ENCODE measurements at regions not wholly inside any gene's neighbourhood (a gene's known extent, or its start where the extent isn't known, plus 50 kb on each side); places are given as distances from the start of the nearest gene placed in this dataset.

DNA sequence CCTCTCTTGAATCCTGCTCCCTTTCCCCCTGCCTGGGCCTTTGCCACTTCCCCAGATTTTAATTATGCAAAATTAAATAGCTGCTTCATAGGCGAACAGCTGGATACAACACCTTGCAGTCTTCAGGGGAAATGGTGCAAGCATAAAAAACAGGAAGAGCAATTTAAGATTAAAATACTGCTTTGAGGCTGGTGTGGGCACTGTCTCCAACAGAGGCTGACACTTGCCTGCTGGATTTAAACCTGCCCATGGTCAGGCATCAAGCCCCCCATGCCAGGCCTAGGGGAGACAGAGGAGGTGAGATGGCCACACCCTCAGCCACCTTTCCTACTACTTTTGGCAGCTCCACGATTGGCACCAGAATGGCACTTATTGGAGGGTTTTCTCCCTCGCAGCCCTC, 110.1 kb upstream of the DIO3 start:
- no peak for DNase-seq (ENCODE audit: low spot score)

DNA sequence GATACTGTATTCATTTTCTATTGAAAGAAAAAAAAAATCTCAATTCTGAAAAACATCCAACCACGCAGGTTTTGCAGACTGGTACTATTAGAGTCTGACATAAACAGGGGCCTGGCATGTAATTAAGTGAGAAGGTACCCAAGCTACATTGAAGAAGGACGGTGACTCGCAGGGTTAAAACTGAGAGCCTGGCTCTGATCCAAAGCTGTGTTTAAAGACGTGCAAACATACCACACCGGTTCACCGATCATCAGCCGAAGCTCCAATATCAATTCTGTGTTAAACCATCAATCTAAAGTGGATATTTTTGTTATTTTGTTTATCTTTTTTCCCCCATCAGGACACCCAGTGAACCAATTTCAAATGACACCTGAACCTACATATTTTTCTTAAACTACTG, 108.1 kb upstream of the DIO3 start:
- DNase-seq (ENCODE audit: low spot score): no peak

DNA sequence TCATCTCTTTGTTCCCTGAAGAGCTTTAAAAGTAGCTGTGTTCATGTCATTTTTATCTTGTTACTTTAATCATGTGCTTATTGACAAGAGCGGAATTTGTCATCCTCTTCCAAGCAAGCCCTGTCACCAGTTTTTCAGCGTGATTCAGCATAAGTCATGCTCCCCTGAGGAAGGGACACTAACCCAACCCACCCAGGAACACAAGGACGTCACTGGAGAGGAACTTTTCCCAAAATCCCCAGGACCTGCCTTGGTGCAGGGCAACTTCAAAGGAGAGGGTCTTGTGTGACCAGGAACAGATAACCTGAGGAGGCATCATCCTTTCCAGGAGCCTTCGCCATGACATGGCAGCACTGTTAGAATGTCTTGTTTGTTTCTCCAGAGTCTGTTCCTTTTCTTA, 107.1 kb upstream of the DIO3 start:
- DNase-seq (ENCODE audit: low spot score): no peak

DNA sequence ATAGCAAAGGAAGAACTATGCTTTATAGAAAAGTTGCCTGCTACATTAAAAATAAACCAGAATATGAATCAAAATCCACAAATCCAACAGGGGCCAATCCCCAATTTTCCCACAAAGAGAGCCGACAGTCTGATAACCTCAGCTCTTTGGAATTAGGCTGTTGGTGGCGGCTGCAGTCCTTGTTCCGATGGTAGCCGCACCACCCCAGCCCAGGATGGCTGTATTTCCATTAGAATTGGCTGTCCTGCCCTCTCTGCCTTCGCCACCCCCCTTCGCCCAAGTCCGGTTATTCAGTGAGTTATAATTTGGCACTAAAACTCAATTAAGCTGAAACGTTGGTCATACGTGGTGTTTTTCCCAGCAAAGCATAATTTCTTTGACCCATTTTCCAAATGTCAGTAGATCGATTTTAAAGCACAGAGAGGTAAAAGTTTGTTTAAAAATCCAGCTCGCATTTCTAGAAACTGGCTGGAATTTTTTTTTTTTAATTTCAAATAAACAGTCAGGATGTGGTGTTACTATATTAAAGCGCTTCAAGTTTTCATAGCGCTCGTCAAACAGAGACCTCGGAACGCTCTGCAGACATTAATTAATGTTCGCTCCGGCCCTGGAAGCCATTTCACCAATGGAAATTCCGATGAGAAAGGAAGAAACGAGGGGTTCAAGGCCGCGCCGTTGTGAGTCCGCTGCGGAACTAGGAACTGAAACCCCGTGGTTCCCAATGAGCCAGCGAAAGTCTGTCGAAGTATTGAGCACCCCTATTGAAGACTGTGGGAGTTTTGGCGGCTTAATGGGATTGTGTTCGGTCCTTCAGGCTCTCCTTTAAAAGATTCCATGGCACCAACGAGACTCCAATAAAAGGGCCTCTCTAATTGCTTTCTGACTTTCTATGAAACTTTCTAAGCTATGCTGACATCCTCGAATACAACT, 104.8 kb upstream of the DIO3 start:
- DNase-seq (ENCODE audit: low spot score): no peak

DNA sequence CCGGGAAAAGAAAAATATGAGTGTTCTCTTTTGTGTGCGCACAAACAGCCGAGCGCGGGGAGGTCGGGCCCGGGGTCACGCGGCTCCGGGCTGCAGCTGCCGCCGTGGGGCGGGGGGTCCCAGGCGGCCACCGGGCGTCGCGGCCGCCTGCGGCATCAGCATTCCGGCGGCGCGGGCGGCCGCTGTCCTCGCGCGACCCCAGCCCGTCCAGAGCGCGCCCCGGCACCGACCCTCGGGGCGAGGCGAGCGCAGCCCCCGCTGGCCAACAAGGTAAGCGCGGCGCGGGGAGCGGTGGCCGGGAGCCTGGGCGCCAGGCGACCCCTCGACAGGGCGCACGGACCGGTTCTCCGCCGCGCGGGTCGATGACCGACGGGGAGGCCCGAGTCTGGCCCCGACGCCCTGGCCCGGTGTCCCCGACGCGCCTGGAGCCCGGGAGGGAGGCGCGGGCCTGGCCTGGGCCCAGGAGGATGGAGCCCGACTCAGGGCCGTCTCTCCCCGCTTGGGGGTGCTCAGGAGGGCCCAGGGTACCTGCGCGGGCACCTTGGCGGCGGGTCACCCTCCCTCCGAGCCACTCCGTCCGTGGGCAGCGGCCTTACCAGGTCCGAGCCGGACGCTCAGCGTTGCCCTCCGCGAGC, 103.9 kb upstream of the DIO3 start:
- no peak for DNase-seq (ENCODE audit: low spot score)

DNA sequence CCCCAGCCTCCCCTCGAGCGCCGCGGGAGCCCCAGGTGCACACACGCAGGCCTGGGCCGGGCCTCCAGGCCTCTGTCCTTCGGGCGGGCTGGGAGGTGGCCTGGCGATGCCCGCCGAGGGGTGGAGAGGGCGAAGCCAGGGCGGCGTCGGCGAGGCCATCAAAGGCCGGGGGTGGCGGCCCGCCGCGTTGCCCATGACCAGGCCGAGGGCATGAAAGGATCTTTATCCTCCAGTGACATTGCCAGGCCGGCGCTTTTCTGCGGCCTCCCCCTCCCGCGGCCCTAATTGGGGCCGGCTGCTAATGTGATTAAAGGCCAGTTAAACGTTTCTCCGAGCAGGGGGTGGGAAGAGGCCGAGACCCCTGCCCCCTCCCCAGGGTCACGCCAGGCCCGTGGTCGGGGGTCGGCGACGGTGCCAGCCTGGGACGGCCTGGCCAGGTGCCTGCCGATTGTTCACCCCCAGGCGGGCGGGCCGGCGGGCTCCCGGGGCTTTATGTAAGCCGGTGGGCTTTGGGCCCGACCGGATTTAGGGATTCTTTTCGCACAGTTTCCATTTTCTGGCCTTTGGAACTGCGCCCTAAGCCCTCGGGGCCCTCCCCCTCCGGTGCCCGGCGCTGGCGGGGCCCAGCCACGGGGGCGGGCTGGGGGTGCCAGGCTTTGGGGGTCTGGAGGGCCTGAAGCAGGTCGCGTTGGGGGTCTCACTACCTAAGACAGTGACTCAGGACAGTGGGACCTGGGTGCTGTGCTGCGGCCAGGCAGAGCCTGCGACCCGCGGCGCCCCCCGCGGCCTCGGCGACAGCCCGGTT, 103.2 kb upstream of the DIO3 start:
- DNase-seq (ENCODE audit: low spot score): no peak

DNA sequence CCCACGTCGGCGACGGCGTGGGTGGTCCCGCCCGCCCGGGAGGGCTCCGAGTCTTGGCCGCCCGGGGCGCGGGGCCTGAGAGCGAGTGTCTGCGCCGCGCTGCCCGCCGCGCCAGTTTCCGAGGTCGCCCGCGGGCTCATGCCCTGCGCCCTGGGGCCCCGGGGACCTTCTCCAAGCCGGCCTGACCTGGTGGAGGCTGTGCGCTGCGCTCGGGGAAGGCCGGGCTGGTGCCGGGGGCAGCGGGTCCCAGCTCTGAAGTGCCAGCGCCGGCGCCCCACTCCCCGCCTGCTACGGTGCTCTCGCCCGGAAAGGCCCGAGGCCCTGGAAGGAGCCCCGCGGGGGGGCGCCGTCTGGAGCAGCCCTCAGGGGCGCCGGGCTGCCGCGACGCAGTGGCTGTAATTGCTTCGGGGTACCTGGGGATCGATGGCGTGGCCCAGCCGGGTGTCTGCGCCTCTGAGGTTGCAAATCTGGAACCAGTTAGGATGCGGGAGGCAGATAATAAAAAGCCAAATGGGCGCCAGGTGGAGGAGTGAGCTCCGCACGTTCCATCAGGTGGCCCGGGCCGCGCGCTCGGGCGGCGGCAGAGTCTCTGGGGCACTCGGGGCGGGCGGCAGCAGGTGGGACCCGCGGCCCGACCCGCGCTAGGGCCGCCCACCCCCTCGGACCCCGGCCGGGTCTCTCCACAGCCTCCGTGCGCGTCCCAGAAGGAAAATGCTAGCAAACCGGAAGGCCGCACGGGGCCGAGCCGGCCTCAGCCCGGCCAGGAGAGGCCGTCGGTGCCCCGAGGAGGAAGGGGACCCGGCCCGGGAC, 102.3 kb upstream of the DIO3 start:
- DNase-seq (ENCODE audit: low spot score): no peak

DNA sequence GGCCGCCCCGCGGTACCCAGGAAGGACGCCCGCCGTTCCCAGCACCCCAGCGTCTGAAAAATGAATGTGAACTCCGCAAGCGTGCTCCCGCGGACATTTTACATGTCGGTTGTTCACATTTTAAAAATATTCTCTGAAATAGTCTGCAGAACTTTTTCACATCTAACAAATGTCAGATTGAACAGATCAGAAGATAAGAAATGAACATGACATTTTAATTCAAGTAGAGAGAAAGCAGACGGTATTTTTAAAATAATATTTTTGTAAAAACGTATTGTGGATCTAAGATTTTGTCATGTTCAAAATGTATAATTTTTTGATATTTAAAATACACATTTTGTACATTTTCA, 101.8 kb upstream of the DIO3 start:
- no peak for DNase-seq (ENCODE audit: low spot score)

DNA sequence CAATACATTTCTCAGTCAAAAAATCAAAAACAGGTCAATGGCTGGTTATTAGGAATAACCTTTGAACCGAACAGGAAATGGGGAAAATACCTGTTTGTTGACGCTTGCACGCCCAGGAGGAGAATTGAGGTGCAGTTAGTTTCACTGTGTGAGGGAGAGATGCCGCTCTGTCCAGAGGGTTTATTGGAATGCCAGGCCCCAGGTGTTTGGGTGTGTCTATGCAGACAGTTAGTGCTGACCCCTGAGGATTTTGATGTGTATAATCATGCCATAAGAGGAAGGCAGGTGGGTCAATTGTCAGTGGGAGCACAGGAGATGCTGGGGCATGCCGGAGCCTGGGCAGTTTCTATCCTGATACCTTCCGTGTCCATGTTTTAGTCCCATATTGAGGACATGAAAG, 100.8 kb upstream of the DIO3 start:
- DNase-seq (ENCODE audit: low spot score): no peak

DNA sequence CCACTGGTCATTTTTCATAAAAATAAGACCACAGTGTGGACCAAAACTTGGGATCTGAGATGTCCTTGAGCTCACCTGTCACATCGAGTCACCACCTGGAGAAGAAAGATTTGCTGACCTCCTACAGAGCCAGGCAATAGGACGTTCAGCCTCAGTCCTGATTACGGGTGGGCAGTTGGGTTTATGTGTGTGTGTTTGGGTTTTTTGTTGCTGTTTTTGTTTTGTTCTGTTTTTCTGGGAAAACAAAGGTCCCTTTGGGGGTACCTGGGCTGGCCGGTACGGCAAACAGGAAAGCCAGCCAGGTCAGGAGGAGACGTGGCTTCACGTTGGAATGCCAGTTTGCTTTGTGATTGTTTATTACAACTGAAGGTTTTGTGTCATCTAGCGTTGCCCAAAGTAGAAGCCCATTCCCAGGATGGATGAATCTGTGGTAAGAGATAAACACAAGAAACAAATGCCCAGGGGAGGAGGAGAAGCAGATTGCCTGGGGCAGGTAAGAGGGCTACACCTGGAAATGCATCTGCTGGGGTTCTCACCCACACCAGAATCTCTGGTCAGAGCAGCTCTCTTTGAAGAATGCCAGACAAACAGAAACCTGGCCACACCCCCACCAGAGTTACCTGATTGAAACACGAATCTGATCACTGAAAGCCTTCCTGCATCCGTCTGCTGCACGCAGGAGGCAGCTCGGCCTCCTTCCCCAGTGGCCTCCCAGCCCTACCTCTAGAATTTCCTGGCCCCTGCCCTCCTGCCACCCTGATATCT, 100.1 kb upstream of the DIO3 start:
- DNase-seq (ENCODE audit: low spot score): no peak

DNA sequence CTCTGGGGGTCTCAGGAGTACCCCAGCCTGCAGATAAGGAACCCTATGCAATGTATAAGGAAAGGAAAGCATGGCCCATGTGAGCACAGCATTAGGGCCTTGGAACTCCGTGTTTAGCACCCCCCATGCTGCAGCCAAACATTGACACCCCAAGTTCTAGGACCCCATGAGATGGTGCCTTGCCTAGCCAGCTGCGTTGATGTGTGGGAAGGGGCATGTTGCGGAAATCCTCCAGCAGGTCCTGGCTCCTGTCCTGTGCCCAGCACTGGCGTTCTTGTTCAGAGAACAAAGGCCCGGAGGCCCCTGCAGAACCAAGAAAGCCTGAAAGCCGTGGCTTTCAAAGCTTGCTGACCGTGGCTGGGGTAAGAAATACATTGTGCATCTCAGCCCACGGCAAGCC, 99.4 kb upstream of the DIO3 start:
- no peak for DNase-seq (ENCODE audit: low spot score)

DNA sequence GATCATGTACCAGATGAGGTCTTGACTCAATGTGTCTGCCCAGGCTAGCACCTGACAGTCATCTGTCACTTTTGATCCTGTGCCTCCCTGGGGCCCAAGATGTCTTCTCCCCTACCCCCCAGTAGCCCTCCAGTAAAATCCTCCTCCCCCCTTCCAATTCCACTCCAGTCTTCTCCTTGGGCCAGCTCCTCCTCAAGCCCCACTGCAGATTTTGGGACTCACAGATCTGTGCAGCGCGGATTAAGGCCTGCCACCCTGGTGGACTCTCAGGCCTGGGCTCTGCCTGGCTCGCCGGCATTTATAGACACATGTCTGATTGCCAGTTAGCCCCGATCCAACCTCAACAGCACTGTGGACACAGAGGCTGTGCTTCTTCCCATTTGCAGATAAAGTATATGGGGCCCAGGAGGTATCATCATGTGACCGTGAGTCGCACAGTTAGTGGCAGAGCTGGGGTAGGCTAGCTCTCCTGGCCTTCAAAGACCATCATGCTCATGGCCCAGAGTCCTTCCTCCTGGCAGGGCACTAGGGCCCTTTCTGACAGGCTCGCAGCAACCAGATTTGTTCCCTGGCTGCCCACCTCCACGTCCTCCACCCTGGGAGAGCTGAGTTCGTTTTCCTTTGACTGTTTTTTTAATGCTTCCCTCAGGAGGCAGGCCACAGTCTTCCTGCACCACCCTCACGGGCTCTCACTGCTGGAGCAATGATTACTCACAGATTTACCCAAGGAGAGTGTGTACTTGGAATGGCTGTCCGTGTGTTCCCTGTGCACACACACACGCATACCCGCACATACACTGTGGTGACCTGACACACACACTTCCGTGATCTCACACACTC, 98.3 kb upstream of the DIO3 start:
- no peak for DNase-seq (ENCODE audit: low spot score)

DNA sequence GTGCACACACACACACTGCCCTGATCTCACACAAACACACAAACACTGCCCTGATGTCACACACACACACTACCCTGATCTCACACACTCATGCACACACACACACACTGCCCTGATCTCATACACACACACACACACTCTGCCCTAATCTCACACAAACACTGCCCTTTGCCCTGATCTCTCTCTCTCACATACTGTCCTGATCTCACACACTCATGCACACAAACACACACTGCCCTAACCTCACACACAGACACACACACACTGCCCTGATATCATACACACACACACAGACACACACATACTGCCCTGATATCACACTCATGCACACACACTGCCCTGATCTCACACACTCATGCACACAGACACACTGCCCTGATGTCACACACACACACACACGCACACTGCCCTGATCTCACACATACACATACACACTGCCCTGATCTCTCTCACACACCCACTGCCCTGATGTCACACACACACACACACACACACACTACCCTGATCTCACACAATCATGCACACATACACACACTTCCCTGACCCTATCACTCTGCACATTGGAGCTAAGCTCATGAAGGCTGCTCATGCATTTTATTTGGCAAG, 97.6 kb upstream of the DIO3 start:
- DNase-seq (ENCODE audit: low spot score): no peak

DNA sequence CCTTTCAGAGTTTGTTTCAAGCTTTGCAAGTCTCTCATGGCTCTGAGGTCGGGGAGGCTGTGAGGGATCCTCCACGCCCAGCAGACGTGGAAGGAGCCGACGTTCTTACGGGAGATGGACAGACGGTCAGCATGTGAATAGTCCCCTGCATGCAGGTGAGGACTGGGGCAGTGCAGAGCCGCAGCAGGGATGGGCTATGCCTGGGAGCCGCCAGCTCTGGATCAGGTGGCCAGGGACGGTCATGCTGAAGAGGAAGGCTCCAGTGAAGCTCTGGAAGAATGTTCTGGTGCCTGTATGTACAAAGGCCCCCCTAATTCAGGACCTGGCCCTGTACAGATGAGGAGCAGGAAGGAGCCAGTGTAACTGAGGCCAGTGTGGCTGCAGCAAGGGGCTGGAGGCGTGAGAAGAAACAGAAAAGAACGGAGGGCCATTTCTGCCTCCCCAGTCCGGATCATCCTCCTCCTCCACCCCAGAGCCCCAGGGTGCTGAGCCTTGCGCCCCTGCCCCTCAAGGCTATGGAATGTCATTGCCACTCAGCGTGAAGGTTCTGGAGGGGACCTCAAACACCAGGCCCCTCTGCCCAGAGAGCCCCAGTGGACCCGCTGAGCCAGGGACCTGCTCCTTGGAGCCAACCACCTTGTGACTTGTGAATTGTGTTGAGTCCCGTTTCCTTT, 96.8 kb upstream of the DIO3 start:
- DNase-seq (ENCODE audit: low spot score): no peak

DNA sequence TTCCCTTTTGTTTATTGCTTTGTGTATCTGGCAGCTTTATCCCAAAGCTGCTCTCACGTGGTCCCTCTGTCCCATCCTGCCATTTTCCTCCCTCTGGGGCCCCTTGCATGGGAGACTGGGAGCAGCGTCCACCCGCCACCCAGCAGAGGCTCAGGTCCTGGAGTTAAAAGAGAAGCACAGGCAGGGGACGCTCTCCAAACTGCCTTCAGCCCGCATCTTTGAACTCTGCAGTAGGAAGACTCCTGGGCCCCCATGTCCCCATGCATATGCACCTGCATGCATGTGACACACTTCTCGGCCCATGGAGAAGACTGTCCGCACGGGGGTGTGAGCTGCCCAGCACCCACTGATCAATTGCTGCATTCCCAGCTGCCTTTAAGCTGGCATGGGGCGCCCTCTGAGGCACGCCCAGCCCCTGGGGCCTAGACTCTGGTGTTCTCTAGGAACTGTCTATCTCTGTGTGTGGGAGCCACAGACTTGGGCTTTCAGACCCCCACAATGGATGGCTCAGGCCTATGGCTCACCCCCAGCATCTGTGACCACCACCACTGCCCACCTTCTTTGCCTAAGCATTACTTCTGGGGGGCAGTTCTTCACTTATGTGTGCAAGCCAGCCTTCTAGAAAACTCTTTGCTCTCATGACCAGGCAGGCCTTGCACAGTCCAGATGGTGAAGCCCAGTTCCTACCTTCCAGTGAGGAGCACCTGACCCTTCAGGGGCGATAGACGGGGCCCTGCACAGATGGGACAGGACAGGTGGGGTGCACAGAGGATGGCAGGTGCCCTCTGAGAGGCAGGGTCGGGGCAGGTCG, 96.1 kb upstream of the DIO3 start:
- DNase-seq (ENCODE audit: low spot score): no peak

DNA sequence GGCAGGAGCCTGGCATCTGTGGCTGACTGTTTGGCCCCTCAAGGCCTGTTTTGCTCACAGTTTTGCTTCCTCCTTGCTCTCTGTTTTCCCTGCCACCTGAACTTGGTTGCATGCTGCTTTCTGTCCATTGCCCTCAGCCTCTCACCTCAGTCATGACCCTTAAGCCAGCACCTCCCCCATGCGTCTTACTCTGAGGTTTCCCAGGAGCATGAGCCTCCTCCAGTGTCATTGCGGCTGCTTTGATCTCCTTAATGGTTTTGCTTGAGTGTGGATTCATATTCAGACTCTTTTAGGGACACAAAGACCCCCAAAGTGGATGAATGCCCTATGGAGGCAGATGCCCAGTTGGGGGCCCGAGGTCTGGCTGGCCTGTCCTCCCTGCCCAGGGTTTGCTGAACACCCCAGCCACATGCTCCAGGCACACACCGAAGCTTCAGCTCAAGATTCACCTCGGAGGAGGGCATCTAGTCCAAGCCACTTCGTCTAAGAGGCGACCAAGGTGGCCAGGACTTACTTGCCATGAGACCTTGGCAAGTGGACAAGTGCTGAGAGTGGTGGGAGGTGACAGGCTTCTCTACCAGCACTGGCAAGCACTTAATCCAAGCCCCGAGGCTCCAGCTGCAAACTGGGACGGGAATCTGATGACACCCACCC, 95.4 kb upstream of the DIO3 start:
- DNase-seq (ENCODE audit: low spot score): no peak

DNA sequence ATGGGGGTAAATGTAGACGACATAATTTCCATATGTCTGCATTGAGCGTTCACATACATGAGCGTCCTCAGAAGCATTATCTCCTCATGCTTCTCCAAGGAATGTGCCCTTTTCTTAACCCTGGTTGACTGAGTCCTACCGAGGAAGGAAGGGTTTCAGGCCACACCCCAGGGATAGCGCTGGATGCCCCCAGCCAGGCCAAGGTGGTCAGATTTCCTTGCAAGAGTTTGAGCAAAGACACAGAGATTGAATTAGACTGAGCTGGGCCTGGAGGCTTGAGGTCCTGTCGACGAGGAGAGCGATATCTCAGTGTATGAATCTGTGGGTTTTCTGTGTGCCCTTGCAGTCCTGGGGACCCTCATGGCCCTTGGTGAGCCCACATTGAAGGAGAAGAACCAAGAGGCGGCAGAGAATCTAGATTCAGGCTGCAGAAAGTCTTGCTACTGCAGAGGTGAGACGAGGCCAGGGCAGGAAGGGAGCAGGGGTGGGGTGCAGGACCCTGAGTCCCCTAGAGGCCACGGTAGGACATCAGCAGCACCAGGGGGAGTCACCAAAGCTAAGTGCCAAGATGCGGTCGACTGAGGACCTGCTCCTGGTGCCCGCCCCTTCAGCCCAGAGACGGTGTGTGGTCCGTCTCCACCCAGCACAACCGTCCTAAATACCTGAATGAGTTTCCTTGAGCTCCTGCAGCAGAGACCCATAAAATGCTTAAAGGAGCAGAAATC, 94.7 kb upstream of the DIO3 start:
- DNase-seq (ENCODE audit: low spot score): no peak
